ENCODE measurements at regions not wholly inside any gene's neighbourhood (a gene's known extent, or its start where the extent isn't known, plus 50 kb on each side); places are given as distances from the start of the nearest gene placed in this dataset.
"Not testable (repeated sequence)": the region's sequence is repeated elsewhere in the genome, so short reads cannot be mapped to it uniquely, and the experiment has no call there.

DNA sequence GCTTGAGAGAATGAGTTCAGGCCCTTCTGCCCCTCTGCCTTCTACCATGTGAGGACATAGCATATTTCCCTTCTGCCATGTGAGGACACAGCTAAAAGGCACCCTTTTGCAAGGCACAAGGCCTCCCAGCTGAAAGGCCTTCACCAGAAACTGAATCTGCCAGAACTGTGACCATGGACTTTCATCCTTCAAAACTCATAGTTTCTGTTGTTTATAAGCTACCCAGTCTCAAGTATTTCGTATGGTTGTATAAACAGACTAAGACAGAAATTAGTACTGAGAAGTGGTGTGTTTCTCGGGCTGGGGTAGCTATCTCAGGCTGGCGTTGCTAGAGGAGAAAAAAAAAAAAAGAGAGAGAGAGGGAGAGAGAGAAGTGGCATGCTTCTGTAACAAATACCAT is 368.6 kb downstream of the DMRTA1 start:
- no peaks in the 10 kb centered on the region for H3K4me1 ChIP-seq (ENCODE audit: control insufficient read depth, insufficient read depth, low read length)
- no peak overlapping the region for H3K4me3 ChIP-seq (ENCODE audit: low read length)
- H3K27me3 ChIP-seq (ENCODE audit: control insufficient read depth, insufficient read depth, low read length), result no peaks in the 10 kb centered on the region
- 79% methylated on average over 2 of the region's 3 CpGs for WGBS (ENCODE audit: insufficient coverage, low lambda C conversion rate)
- no peaks in the 10 kb centered on the region for H3K36me3 ChIP-seq (ENCODE audit: control insufficient read depth, insufficient read depth, low read length)
- DNase-seq, result no peak
- no peak overlapping the region for H3K27ac ChIP-seq (ENCODE audit: low read length)
- no peaks in the 10 kb centered on the region for H3K9me3 ChIP-seq (ENCODE audit: control insufficient read depth, low read depth, low read length)

DNA sequence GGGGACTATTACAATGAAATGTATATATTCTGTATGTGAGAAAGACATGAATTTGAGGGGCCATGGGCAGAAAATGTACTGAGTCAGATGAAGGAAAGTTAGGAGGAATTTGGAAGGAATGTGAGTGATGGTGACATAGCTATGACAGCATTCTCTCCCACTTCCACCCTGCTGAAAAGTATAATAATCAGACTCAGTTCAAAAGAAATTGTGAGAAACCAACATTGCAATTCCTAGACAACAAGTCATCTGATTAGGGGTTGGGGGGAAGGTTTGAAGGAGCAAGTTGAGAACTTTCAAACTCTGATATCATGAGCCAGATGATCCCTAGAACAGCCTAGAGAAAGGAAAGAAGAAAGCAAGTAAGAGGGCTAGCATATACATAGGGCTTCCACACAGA is 370.6 kb downstream of the DMRTA1 start:
- DNase-seq, result no peak
- Histone ChIP-seq H3K27ac (ENCODE audit: low read length) (no peak overlapping the region), H3K36me3 (ENCODE audit: control insufficient read depth, insufficient read depth, low read length) (no peaks in the 10 kb centered on the region), H3K9me3 (ENCODE audit: control insufficient read depth, low read depth, low read length) (no peaks in the 10 kb centered on the region), H3K4me3 (ENCODE audit: low read length) (no peak overlapping the region), H3K4me1 (ENCODE audit: control insufficient read depth, insufficient read depth, low read length) (no peaks in the 10 kb centered on the region), H3K27me3 (ENCODE audit: control insufficient read depth, insufficient read depth, low read length) (no peaks in the 10 kb centered on the region)

DNA sequence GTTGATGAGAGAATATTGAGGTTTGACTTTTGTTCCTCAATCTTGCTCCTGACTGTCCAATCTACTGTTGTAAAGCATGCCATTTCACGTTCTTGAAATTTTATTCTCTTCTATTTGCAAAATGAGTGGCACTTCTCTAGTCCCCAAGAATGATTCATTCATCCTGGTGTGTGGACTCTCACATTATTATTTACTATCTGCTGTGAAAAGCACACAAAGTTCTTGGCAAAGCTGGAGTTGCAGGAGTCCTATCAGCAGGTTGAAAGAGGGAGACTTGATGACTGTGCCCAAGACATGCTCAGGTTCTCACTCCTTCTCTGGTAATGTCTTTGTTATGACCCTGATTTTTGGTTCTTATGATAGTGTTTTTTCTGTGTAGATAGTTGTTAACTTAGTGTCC is 382.6 kb downstream of the DMRTA1 start:
- Histone ChIP-seq H3K4me1 (ENCODE audit: control insufficient read depth, insufficient read depth, low read length) (no peaks in the 10 kb centered on the region), H3K9me3 (ENCODE audit: control insufficient read depth, low read depth, low read length) (no peaks in the 10 kb centered on the region), H3K27me3 (ENCODE audit: control insufficient read depth, insufficient read depth, low read length) (no peaks in the 10 kb centered on the region), H3K27ac (ENCODE audit: low read length) (no peak overlapping the region), H3K4me3 (ENCODE audit: low read length) (no peak overlapping the region), H3K36me3 (ENCODE audit: control insufficient read depth, insufficient read depth, low read length) (no peaks in the 10 kb centered on the region)
- DNase-seq, result no peak
- WGBS (ENCODE audit: insufficient coverage, low lambda C conversion rate), result no CpG with 5 or more reads among the region's 1 CpG

DNA sequence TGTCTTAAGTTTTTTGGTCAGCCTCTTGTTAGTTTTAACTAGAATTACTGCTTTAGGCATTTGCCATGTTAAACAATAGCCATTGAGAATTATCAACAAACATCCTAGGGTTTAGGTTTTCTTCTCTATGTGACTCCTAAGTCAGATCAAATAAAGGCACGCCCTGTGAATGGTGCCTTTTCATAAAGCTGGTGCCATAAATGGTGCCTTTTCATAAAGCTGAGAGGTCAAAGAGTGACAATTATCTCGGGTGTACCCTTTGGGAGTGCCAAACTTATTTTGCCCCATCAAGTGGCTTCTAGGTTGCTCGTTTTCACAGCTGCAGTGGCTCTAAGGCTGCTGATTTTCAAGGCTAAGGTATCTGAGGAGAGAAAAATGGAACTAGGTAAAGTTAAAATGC is 391.6 kb downstream of the DMRTA1 start:
- no peak for DNase-seq

DNA sequence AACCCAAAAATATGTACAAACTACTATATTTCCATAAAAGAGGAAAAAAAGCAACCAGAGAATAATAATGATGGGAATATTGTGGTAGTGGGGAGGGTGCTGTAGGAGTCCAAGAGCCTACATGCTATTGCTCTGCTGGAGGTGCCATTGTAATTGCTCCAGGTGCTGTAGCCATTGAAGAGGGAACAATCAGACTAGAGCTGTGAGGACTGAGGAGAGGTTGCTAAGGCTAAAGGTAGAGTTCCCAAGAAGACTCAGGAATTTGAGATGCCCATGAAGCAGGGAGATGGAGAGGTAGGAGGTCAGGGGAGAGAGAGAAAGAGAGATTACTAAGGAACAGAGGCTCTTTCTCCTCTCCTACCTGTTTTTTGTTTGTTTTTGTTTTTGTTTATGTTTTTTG is 394.0 kb downstream of the DMRTA1 start:
- DNase-seq, result no peak
- Histone ChIP-seq H3K27me3 (ENCODE audit: control insufficient read depth, insufficient read depth, low read length) (no peaks in the 10 kb centered on the region), H3K9me3 (ENCODE audit: control insufficient read depth, low read depth, low read length) (no peaks in the 10 kb centered on the region), H3K27ac (ENCODE audit: low read length) (no peak overlapping the region), H3K36me3 (ENCODE audit: control insufficient read depth, insufficient read depth, low read length) (no peaks in the 10 kb centered on the region), H3K4me3 (ENCODE audit: low read length) (no peak overlapping the region), H3K4me1 (ENCODE audit: control insufficient read depth, insufficient read depth, low read length) (no peaks in the 10 kb centered on the region)

More for the DNA sequence above, 391.6 kb downstream of the DMRTA1 start:
- H3K27me3 ChIP-seq (ENCODE audit: control insufficient read depth, insufficient read depth, low read length), result no peaks in the 10 kb centered on the region
- no peaks in the 10 kb centered on the region for H3K4me1 ChIP-seq (ENCODE audit: control insufficient read depth, insufficient read depth, low read length)
- H3K27ac ChIP-seq (ENCODE audit: low read length), result no peak overlapping the region
- no peaks in the 10 kb centered on the region for H3K36me3 ChIP-seq (ENCODE audit: control insufficient read depth, insufficient read depth, low read length)
- no peaks in the 10 kb centered on the region for H3K9me3 ChIP-seq (ENCODE audit: control insufficient read depth, low read depth, low read length)
- WGBS (ENCODE audit: insufficient coverage, low lambda C conversion rate), result no CpG with 5 or more reads among the region's 3 CpGs
- H3K4me3 ChIP-seq (ENCODE audit: low read length), result no peak overlapping the region

DNA sequence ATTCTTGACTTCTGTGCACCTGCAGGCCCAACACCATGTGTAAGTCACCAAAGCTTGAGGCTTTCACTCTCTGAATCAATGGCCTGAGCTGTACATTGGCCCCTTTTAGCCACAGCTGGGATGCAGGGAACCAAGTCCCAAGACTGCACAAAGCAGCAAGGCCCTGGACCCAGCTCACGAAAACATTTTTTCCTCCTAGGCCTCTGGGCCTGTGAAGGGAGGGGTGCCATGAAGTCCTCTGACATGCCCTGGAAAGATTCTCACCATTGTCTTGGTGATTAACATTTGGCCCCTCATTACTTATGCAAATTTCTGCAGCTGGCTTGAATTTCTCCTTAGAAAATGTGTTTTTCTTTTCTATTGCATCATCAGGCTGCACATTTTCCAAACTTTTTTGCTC is 398.6 kb downstream of the DMRTA1 start:
- H3K9me3 ChIP-seq (ENCODE audit: control insufficient read depth, low read depth, low read length); H3K27me3 ChIP-seq (ENCODE audit: control insufficient read depth, insufficient read depth, low read length); H3K4me1 ChIP-seq (ENCODE audit: control insufficient read depth, insufficient read depth, low read length); H3K4me3 ChIP-seq (ENCODE audit: low read length); H3K27ac ChIP-seq (ENCODE audit: low read length); DNase-seq; H3K36me3 ChIP-seq (ENCODE audit: control insufficient read depth, insufficient read depth, low read length): not testable (repeated sequence)
- WGBS (ENCODE audit: insufficient coverage, low lambda C conversion rate), result no CpG with 5 or more reads among the region's 1 CpG

DNA sequence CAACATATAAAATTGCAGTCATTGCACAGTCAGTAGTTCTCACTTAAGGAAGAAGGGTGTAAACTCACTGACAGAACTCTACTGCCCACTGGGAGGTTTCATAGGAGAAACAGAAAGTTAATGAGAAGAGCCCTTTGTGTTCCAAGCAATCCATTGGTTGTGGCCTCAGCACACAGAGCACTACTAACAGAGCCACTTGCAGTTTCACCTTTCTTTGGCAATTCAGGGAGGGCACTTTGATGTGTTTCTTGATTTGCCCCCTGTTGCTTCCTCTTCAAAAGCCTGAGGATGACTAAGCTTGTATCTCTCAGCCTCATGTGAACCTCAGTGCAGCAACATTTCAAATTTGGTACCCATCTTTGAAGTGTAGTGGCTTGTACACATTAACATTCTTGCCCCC is 409.4 kb downstream of the DMRTA1 start:
- Histone ChIP-seq H3K27ac (ENCODE audit: low read length) (no peak overlapping the region), H3K4me3 (ENCODE audit: low read length) (no peak overlapping the region), H3K4me1 (ENCODE audit: control insufficient read depth, insufficient read depth, low read length) (no peaks in the 10 kb centered on the region), H3K9me3 (ENCODE audit: control insufficient read depth, low read depth, low read length) (peaks cover 4% of the 10 kb centered on the region), H3K36me3 (ENCODE audit: control insufficient read depth, insufficient read depth, low read length) (no peaks in the 10 kb centered on the region), H3K27me3 (ENCODE audit: control insufficient read depth, insufficient read depth, low read length) (no peaks in the 10 kb centered on the region)
- no peak for DNase-seq

DNA sequence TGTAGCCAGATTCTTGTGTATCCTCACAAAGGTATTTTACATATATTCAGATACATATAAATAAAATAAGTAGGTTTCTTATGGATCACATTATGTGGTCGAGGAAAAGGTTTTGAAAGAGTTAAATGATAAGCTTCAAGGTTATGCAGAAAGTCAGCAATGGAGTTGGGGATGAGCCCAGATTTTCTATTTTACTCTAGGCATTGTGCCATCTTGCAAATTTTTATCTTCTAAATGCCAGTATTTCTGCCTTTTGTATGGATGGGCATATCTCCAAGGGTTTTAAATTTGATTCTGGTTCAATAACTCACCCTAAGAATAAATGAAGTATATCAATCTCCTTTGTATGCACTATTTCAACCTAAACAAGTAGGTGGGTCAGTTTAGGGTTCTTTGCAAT is 410.7 kb downstream of the DMRTA1 start:
- H3K27ac ChIP-seq (ENCODE audit: low read length), result no peak overlapping the region
- no peaks in the 10 kb centered on the region for H3K36me3 ChIP-seq (ENCODE audit: control insufficient read depth, insufficient read depth, low read length)
- H3K9me3 ChIP-seq (ENCODE audit: control insufficient read depth, low read depth, low read length), result peaks cover 4% of the 10 kb centered on the region
- no peak for DNase-seq
- H3K4me3 ChIP-seq (ENCODE audit: low read length), result no peak overlapping the region
- no peaks in the 10 kb centered on the region for H3K27me3 ChIP-seq (ENCODE audit: control insufficient read depth, insufficient read depth, low read length)
- WGBS (ENCODE audit: insufficient coverage, low lambda C conversion rate), result no CpG with 5 or more reads among the region's 1 CpG
- H3K4me1 ChIP-seq (ENCODE audit: control insufficient read depth, insufficient read depth, low read length), result no peaks in the 10 kb centered on the region

DNA sequence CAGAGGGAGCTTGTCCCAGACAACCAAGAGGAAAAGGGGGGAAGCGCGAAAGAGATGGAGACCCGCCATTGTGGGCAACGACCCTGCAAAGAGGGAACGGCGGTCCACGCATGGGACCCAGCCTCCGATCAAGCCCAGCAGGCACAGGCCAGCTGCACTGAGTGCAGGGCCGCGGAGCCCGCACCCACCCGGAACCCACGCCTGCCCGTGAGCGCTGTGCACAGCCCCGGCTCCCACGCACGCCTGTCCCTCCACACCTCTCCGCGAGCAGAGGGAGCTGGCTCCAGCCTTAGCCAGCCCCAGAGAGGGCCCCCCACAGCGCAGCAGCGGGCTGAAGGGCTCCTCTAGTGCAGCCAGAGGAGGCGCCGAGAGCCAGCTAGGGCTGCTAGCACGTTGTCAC is 416.5 kb downstream of the DMRTA1 start:
- no peak overlapping the region for H3K4me3 ChIP-seq (ENCODE audit: low read length)
- no peak overlapping the region for H3K27ac ChIP-seq (ENCODE audit: low read length)
- no peaks in the 10 kb centered on the region for H3K4me1 ChIP-seq (ENCODE audit: control insufficient read depth, insufficient read depth, low read length)
- WGBS (ENCODE audit: insufficient coverage, low lambda C conversion rate), result no CpG with 5 or more reads among the region's 25 CpGs
- H3K9me3 ChIP-seq (ENCODE audit: control insufficient read depth, low read depth, low read length), result peaks cover 9% of the 10 kb centered on the region
- H3K27me3 ChIP-seq (ENCODE audit: control insufficient read depth, insufficient read depth, low read length), result no peaks in the 10 kb centered on the region
- no peak for DNase-seq
- no peaks in the 10 kb centered on the region for H3K36me3 ChIP-seq (ENCODE audit: control insufficient read depth, insufficient read depth, low read length)

DNA sequence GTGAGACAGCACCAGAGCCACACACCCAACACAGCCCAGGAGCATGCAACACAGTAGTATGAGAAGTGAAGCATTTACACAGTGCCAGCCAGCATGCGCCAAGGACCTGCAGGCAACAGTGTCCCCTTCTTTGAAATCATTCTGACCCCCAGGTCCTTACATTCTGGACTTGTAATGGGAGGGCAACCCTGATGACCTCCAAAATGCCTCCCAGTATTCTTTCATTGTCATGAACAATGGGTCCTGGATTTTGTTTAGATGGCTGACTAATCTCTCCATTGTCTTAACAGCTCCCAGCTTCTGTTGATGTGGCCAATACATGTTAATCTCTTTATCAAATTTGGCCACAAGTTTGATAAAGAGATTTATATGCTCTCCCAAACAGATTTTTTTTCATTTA is 417.1 kb downstream of the DMRTA1 start:
- no peaks in the 10 kb centered on the region for H3K4me1 ChIP-seq (ENCODE audit: control insufficient read depth, insufficient read depth, low read length)
- WGBS (ENCODE audit: insufficient coverage, low lambda C conversion rate), result no CpG with 5 or more reads among the region's 1 CpG
- no peaks in the 10 kb centered on the region for H3K27me3 ChIP-seq (ENCODE audit: control insufficient read depth, insufficient read depth, low read length)
- no peak overlapping the region for H3K4me3 ChIP-seq (ENCODE audit: low read length)
- peaks cover 9% of the 10 kb centered on the region for H3K9me3 ChIP-seq (ENCODE audit: control insufficient read depth, low read depth, low read length)
- no peak overlapping the region for H3K27ac ChIP-seq (ENCODE audit: low read length)
- no peak for DNase-seq
- no peaks in the 10 kb centered on the region for H3K36me3 ChIP-seq (ENCODE audit: control insufficient read depth, insufficient read depth, low read length)

DNA sequence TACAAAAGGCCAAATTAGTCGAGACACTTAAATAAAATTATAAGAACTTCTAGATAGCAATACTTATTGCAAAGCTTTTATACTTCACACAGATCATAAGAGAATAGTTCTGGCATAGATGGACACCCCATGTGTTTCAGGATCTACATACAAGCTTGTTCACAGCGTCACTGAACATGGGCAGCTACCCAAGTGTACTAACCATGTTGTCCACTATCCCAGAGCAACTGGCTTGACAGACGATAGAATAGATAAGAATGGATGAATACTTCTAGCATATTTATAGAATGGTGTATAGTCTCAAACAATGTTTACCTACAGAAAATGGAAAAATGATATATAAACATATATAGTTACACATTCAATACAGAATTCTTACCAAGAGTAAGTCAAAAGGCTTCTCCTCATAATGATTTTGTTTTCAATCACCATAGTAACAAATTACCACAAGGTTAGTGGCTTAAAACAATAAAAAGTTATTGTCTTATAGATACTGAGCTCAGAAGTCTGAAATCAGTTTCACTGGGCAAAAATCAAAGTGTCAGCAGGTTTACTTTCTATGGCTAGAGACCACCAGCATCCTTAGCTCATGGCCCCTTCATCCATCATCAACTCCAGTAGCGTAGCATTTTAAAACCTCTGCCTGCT is 446.7 kb downstream of the DMRTA1 start:
- Histone ChIP-seq H3K4me1 (ENCODE audit: control insufficient read depth, insufficient read depth, low read length) (no peaks in the 10 kb centered on the region), H3K27ac (ENCODE audit: low read length) (no peak overlapping the region), H3K27me3 (ENCODE audit: control insufficient read depth, insufficient read depth, low read length) (no peaks in the 10 kb centered on the region), H3K4me3 (ENCODE audit: low read length) (no peak overlapping the region), H3K9me3 (ENCODE audit: control insufficient read depth, low read depth, low read length) (no peaks in the 10 kb centered on the region), H3K36me3 (ENCODE audit: control insufficient read depth, insufficient read depth, low read length) (no peaks in the 10 kb centered on the region)
- no CpG with 5 or more reads among the region's 4 CpGs for WGBS (ENCODE audit: insufficient coverage, low lambda C conversion rate)
- peak; percentile 3 to 48 for DNase-seq

Measured in large intestine (tissue), 3 donors.